ENCODE measurements at regions not wholly inside any gene's neighbourhood (a gene's known extent, or its start where the extent isn't known, plus 50 kb on each side); places are given as distances from the start of the nearest gene placed in this dataset.

DNA sequence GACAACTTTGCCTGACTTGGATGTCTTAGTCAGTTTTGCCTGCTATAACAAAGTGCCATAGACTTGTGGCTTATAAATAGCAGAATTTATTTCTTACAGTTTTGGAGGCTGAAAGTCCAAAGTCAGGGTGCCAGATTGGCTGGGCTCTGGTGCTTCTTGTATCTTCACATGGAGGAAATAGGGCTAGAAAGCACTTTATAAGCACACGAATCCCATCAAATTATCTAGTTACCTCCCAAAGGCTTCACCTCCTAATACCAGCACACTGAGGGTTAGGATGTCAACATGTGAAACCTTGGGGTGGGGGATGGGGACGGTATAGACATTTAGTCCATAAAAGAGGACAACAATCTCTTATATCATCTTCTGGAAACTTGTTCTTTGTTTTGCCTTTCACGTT is 116.8 kb downstream of the SQOR start:
- no peaks in the 10 kb centered on the region for H3K4me1 ChIP-seq (ENCODE audit: insufficient read depth, low read length, severe bottlenecking)
- no peak overlapping the region for H3K4me3 ChIP-seq (ENCODE audit: low read depth, low read length, poor library complexity, severe bottlenecking)
- H3K9ac ChIP-seq (ENCODE audit: low read length): no peak overlapping the region
- H3K9me2 ChIP-seq (ENCODE audit: low read depth, low read length): no peaks in the 10 kb centered on the region
- no peaks in the 10 kb centered on the region for H3K27me3 ChIP-seq (ENCODE audit: insufficient read depth, low read length)
- no peaks in the 10 kb centered on the region for H3K9me3 ChIP-seq (ENCODE audit: low read length)
- H3K4me2 ChIP-seq (ENCODE audit: low read length): no peak overlapping the region
- H3K79me2 ChIP-seq (ENCODE audit: insufficient read depth, low read length): no peaks in the 10 kb centered on the region
- no peaks in the 10 kb centered on the region for H3K36me3 ChIP-seq (ENCODE audit: insufficient read depth, low read length)
- no peaks in the 10 kb centered on the region for H3F3A ChIP-seq (ENCODE audit: insufficient read depth, low read length)
- H4K20me1 ChIP-seq (ENCODE audit: insufficient read depth, low read length): no peaks in the 10 kb centered on the region
- H3K27ac ChIP-seq (ENCODE audit: low read depth, low read length, poor library complexity, severe bottlenecking): no peak overlapping the region
- TF ChIP-seq CTCF (IDR thresholded peaks at IDR 0.05; ENCODE audit: low read length) (no peak), EZH2 (IDR thresholded peaks at IDR 0.05; ENCODE audit: borderline replicate concordance, low read length) (no peak)
- no peak overlapping the region for H2AFZ ChIP-seq (ENCODE audit: low read length)

DNA sequence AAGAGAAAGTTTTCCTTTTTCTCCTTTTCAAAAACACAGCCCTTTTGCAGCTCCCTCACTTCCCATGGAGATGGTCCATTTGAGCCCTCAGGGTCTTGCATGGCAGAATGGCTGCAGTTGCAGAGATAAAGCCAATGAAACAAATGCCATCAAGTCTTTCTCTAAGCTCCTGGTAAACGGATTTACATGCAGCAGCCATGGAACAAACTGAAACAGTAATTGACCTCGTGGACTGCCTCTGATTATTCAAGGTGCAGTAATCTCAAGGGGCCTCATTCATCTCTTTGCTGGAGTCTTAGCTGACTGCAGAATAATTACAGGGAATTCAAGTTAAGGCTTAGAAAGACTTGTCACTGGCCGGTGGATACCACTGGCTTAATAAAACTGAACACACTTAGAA is 125.1 kb downstream of the SQOR start:
- no peak overlapping the region for H3K9ac ChIP-seq (ENCODE audit: low read length)
- H3K9me2 ChIP-seq (ENCODE audit: low read depth, low read length): no peaks in the 10 kb centered on the region
- no peak overlapping the region for H3K4me3 ChIP-seq (ENCODE audit: low read depth, low read length, poor library complexity, severe bottlenecking)
- no peak for TF ChIP-seq CTCF (IDR thresholded peaks at IDR 0.05; ENCODE audit: low read length)
- TF ChIP-seq EZH2 (IDR thresholded peaks at IDR 0.05; ENCODE audit: borderline replicate concordance, low read length): no peak
- no peaks in the 10 kb centered on the region for H3K9me3 ChIP-seq (ENCODE audit: low read length)
- no peak overlapping the region for H3K4me2 ChIP-seq (ENCODE audit: low read length)
- H3F3A ChIP-seq (ENCODE audit: insufficient read depth, low read length): no peaks in the 10 kb centered on the region
- H3K79me2 ChIP-seq (ENCODE audit: insufficient read depth, low read length): no peaks in the 10 kb centered on the region
- no peaks in the 10 kb centered on the region for H3K27me3 ChIP-seq (ENCODE audit: insufficient read depth, low read length)
- H2AFZ ChIP-seq (ENCODE audit: low read length): no peak overlapping the region
- H4K20me1 ChIP-seq (ENCODE audit: insufficient read depth, low read length): no peaks in the 10 kb centered on the region
- no peak overlapping the region for H3K27ac ChIP-seq (ENCODE audit: low read depth, low read length, poor library complexity, severe bottlenecking)
- H3K4me1 ChIP-seq (ENCODE audit: insufficient read depth, low read length, severe bottlenecking): no peaks in the 10 kb centered on the region
- H3K36me3 ChIP-seq (ENCODE audit: insufficient read depth, low read length): no peaks in the 10 kb centered on the region

DNA sequence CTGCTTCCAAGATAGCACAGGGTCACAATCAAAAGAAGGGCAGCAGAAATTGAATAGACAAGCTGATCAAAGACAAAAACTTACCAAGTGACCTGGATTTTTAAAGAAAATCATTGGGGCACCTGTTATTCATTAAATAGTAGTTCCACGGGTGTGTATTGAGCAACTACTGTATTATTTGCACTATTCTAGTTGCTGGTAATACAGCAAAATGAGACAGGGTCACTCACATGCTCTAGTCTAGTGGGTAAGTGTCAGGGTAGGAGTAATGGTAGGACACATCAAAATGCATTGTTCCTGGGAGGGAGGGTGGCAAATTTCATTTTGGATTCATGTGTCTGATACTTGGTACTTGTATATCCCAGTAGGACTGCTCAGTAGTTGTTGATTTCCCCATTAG is 127.9 kb downstream of the SQOR start:
- Histone ChIP-seq H3K4me3 (ENCODE audit: low read depth, low read length, poor library complexity, severe bottlenecking) (no peak overlapping the region), H3K4me1 (ENCODE audit: insufficient read depth, low read length, severe bottlenecking) (no peaks in the 10 kb centered on the region), H3K27me3 (ENCODE audit: insufficient read depth, low read length) (no peaks in the 10 kb centered on the region), H3K4me2 (ENCODE audit: low read length) (no peak overlapping the region), H3K27ac (ENCODE audit: low read depth, low read length, poor library complexity, severe bottlenecking) (no peak overlapping the region), H3K9ac (ENCODE audit: low read length) (no peak overlapping the region), H2AFZ (ENCODE audit: low read length) (no peak overlapping the region), H3K9me3 (ENCODE audit: low read length) (no peaks in the 10 kb centered on the region), H3K79me2 (ENCODE audit: insufficient read depth, low read length) (no peaks in the 10 kb centered on the region), H3K36me3 (ENCODE audit: insufficient read depth, low read length) (no peaks in the 10 kb centered on the region), H4K20me1 (ENCODE audit: insufficient read depth, low read length) (no peaks in the 10 kb centered on the region), H3F3A (ENCODE audit: insufficient read depth, low read length) (no peaks in the 10 kb centered on the region), H3K9me2 (ENCODE audit: low read depth, low read length) (no peaks in the 10 kb centered on the region)
- no peak for TF ChIP-seq CTCF (IDR thresholded peaks at IDR 0.05; ENCODE audit: low read length)
- no peak for TF ChIP-seq EZH2 (IDR thresholded peaks at IDR 0.05; ENCODE audit: borderline replicate concordance, low read length)
